ENCODE measurements at regions not wholly inside any gene's neighbourhood (a gene's known extent, or its start where the extent isn't known, plus 50 kb on each side); places are given as distances from the start of the nearest gene placed in this dataset.

GRCh38 chr7:47704936-47705335 lies 123.0 kb upstream of the TNS3 start:
- TF ChIP-seq EZH2 (IDR thresholded peaks at IDR 0.05; ENCODE audit: borderline replicate concordance, low read length) (no peak), CTCF (IDR thresholded peaks at IDR 0.05; ENCODE audit: low read length) (no peak)
- Histone ChIP-seq H3K4me1 (ENCODE audit: insufficient read depth, low read length, severe bottlenecking) (peaks cover 48% of the 10 kb centered on the region), H3K27ac (ENCODE audit: low read depth, low read length, poor library complexity, severe bottlenecking) (peak overlapping the region; percentile 86), H3K4me3 (ENCODE audit: low read depth, low read length, poor library complexity, severe bottlenecking) (no peak overlapping the region), H3K9ac (ENCODE audit: low read length) (no peak overlapping the region), H2AFZ (ENCODE audit: low read length) (no peak overlapping the region), H3F3A (ENCODE audit: insufficient read depth, low read length) (0 out of 2 replicates have a peak, but pooled peaks cover 5% of the 10 kb centered on the region), H4K20me1 (ENCODE audit: insufficient read depth, low read length) (no peaks in the 10 kb centered on the region), H3K9me3 (ENCODE audit: low read length) (no peaks in the 10 kb centered on the region), H3K36me3 (ENCODE audit: insufficient read depth, low read length) (no peaks in the 10 kb centered on the region), H3K4me2 (ENCODE audit: low read length) (no peak overlapping the region), H3K79me2 (ENCODE audit: insufficient read depth, low read length) (no peaks in the 10 kb centered on the region), H3K27me3 (ENCODE audit: insufficient read depth, low read length) (no peaks in the 10 kb centered on the region), H3K9me2 (ENCODE audit: low read depth, low read length) (no peaks in the 10 kb centered on the region)

DNA sequence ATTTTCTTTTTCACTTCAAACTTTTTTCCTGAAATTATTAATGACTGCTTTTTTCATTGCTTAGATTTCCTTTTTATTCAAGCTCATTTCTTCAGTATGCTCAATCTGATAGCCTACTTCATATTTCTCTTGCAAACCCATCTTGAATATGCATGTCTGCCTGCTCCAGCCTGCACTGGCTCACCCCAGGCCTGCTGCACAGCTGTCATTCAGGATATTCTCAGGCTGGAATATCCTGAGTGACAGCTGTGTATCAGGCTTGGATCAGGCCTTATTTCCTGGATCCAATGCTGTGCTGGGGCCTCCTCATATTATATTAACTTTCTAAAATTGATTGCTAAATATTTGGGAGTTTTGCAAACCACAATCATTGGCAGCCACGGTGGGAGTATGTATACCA lies 120.2 kb upstream of the TNS3 start:
- Histone ChIP-seq H3K79me2 (ENCODE audit: insufficient read depth, low read length) (no peaks in the 10 kb centered on the region), H3K36me3 (ENCODE audit: insufficient read depth, low read length) (no peaks in the 10 kb centered on the region), H3F3A (ENCODE audit: insufficient read depth, low read length) (0 out of 2 replicates have a peak, but pooled peaks cover 5% of the 10 kb centered on the region), H3K9me2 (ENCODE audit: low read depth, low read length) (no peaks in the 10 kb centered on the region), H3K4me3 (ENCODE audit: low read depth, low read length, poor library complexity, severe bottlenecking) (no peak overlapping the region), H3K4me2 (ENCODE audit: low read length) (no peak overlapping the region), H4K20me1 (ENCODE audit: insufficient read depth, low read length) (no peaks in the 10 kb centered on the region), H3K9ac (ENCODE audit: low read length) (no peak overlapping the region), H3K4me1 (ENCODE audit: insufficient read depth, low read length, severe bottlenecking) (peaks cover 22% of the 10 kb centered on the region), H3K27me3 (ENCODE audit: insufficient read depth, low read length) (no peaks in the 10 kb centered on the region), H2AFZ (ENCODE audit: low read length) (no peak overlapping the region), H3K27ac (ENCODE audit: low read depth, low read length, poor library complexity, severe bottlenecking) (no peak overlapping the region), H3K9me3 (ENCODE audit: low read length) (no peaks in the 10 kb centered on the region)
- TF ChIP-seq CTCF (IDR thresholded peaks at IDR 0.05; ENCODE audit: low read length) (no peak), EZH2 (IDR thresholded peaks at IDR 0.05; ENCODE audit: borderline replicate concordance, low read length) (no peak)

GRCh38 chr7:47698386-47698785 lies 116.5 kb upstream of the TNS3 start:
- Histone ChIP-seq H3K9me2 (ENCODE audit: low read depth, low read length) (no peaks in the 10 kb centered on the region), H4K20me1 (ENCODE audit: insufficient read depth, low read length) (no peaks in the 10 kb centered on the region), H3F3A (ENCODE audit: insufficient read depth, low read length) (no peaks in the 10 kb centered on the region), H3K27me3 (ENCODE audit: insufficient read depth, low read length) (no peaks in the 10 kb centered on the region), H3K9me3 (ENCODE audit: low read length) (no peaks in the 10 kb centered on the region), H3K79me2 (ENCODE audit: insufficient read depth, low read length) (no peaks in the 10 kb centered on the region), H3K4me3 (ENCODE audit: low read depth, low read length, poor library complexity, severe bottlenecking) (no peak overlapping the region), H3K27ac (ENCODE audit: low read depth, low read length, poor library complexity, severe bottlenecking) (no peak overlapping the region), H3K4me1 (ENCODE audit: insufficient read depth, low read length, severe bottlenecking) (peaks cover 7% of the 10 kb centered on the region), H3K9ac (ENCODE audit: low read length) (no peak overlapping the region), H2AFZ (ENCODE audit: low read length) (no peak overlapping the region), H3K4me2 (ENCODE audit: low read length) (no peak overlapping the region), H3K36me3 (ENCODE audit: insufficient read depth, low read length) (no peaks in the 10 kb centered on the region)
- TF ChIP-seq CTCF (IDR thresholded peaks at IDR 0.05; ENCODE audit: low read length) (no peak), EZH2 (IDR thresholded peaks at IDR 0.05; ENCODE audit: borderline replicate concordance, low read length) (no peak)

Data from OCI-LY1 (cell line).